GM13977 (cell line): ENCODE measurements at regions not wholly inside any gene's neighbourhood (a gene's known extent, or its start where the extent isn't known, plus 50 kb on each side); places are given as distances from the start of the nearest gene placed in this dataset.

Experiments
- DNase-seq: peaks from one replicate; pipeline ENCODE4 v3.0.0; 2012; ENCODE audit warnings: low spot score
- in situ Hi-C: fragments of 300-500 bp; cut with MboI; formaldehyde crosslinking; loops from one replicate; pipeline ENCODE4 v1.12.0; 2022; ENCODE audit warnings: low sequenced_read_pairs, low pct_unique_long_range_greater_than_20kb, mixed read lengths, inconsistent platforms; ENCODE audit not compliant: unreplicated experiment
- TF ChIP-seq, protein P1 (sequence below): IDR thresholded peaks from 2 replicates; pipeline ENCODE4 v1.5.1; 2012; ENCODE audit warnings: mild to moderate bottlenecking, control low read depth; ENCODE audit not compliant: insufficient read depth; ENCODE audit errors: extremely low read depth, missing control alignments

DNA sequence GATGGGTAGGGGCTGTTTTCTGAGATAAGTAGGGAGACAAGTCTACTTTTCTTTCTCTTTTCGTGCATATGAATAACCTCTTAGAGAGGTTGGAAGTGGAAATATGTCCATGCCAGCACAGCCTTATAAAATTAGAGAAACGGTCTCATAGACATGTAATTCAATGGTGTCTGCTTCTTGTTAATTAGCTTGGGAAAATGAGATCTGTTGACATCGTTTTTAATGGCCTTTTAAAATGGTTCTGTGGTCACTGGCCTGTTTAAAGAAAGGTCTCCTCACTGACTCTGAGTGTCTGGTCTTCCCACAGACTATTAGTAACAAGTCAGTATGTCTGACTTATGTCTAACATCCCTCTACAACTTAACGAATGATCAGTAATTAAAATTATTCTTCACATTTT lies 487.1 kb downstream of the SLITRK6 start:
- in situ Hi-C loops = no loop called here
- TF ChIP-seq, protein P1, sequence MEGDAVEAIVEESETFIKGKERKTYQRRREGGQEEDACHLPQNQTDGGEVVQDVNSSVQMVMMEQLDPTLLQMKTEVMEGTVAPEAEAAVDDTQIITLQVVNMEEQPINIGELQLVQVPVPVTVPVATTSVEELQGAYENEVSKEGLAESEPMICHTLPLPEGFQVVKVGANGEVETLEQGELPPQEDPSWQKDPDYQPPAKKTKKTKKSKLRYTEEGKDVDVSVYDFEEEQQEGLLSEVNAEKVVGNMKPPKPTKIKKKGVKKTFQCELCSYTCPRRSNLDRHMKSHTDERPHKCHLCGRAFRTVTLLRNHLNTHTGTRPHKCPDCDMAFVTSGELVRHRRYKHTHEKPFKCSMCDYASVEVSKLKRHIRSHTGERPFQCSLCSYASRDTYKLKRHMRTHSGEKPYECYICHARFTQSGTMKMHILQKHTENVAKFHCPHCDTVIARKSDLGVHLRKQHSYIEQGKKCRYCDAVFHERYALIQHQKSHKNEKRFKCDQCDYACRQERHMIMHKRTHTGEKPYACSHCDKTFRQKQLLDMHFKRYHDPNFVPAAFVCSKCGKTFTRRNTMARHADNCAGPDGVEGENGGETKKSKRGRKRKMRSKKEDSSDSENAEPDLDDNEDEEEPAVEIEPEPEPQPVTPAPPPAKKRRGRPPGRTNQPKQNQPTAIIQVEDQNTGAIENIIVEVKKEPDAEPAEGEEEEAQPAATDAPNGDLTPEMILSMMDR = no peak
- DNase-seq = no peak

DNA sequence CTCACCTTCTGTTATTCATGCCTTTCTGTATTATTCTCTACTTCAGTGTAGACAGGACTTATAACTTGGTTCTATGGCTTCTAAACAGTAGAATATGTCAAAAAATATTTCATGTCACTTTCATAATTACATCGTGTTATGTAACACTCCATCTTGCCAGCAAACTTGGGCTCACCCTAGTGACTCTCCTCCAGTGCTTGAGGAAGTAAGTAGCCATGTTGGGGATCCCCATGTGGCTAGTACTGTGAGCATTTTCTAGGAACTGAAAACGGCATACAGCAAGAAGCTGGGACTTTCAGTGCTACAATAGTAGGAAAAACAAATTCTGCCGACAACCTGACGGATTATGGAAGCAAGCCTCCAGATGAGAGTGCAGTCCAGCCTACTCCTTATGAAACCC lies 495.6 kb downstream of the SLITRK6 start:
- TF ChIP-seq, protein P1 = no peak
- no peak for DNase-seq
- in situ Hi-C loops = no loop called here

DNA sequence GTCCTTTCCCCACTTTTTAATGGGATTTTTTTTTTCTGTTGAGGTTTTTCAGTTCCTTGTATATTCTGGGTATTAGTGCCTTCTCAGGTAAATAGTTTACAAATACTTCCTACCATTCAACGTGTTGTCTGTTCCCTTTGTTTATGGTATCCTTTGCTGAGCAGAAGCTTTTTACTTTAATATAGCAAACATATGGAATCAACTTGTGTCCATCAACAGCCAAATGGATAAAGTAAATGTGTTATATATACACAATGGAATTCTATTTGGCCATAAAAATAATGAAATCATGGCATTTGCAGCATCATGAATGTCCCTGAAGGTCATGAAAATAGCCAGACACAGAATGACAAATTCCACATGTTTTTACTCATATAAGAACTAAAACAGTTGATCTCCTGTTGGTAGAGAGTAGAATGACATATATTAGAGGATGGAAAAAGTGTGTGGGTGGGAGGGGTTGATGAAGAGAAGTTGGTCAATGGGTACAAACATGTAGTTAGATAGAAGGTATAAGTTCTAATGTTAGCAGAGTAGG lies 500.8 kb downstream of the SLITRK6 start:
- TF ChIP-seq, protein P1 = no peak

DNA sequence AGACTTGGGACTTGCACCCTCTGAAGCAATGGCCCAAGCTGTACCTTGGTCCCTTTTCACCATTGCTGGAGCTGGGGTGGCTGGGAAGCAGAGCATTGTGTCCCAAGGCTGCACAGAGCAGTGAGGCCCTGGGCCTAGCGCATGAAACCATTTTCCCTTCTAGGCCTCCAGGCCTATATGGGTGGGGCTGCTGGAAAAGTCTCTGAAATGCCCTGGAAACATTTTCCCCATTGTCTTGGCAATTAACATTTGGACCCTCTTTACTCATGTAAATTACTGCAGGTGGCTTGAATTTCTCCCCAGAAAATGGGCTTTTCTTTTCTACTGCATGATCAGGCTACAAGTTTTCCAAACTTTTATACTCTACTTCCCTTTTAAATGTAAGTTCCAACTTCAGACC lies 510.5 kb downstream of the SLITRK6 start:
- TF ChIP-seq, protein P1 = no peak
- in situ Hi-C loops = no loop called here
- no peak for DNase-seq

More for the DNA sequence above, 500.8 kb downstream of the SLITRK6 start:
- in situ Hi-C loops = no loop called here
- DNase-seq = no peak

DNA sequence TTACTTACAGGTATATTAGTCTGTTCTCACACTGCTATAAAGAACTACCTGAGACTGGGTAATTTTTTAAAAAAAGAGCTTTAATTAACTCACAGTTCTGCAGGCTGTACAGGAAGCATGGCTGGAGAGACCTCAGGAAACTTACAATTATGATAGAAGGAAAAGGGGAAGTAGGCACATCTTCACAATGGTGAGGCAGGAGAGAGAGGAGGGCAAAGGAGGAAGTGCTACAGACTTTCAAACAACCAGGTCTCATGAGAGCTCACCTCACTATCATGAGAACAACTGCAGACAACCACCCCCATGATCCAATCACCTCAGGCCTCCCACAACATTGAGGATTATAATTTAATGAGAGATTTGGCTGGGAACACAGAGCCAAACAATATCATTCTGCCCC lies 511.7 kb downstream of the SLITRK6 start:
- in situ Hi-C loops = no loop called here
- no peak for DNase-seq
- TF ChIP-seq, protein P1 = no peak

DNA sequence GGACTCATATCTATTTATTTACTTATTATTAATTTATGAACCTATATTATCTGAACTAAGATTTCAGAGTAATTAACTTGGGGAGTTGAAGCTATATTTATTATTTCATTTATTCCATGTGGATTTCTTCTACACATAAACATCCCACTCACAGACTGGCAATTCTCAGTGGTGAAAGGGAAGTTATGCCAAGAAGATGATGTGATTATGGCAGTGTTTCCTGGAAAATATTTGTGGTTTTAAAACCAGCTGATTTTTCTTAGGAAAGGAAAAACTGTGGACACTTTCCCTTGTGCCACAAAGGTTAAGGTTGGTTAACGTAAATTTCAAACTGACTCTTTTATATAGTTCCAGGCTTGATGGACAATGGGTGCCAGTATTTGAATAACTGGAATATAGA lies 513.1 kb downstream of the SLITRK6 start:
- in situ Hi-C loops = no loop called here
- TF ChIP-seq, protein P1 = no peak
- no peak for DNase-seq

DNA sequence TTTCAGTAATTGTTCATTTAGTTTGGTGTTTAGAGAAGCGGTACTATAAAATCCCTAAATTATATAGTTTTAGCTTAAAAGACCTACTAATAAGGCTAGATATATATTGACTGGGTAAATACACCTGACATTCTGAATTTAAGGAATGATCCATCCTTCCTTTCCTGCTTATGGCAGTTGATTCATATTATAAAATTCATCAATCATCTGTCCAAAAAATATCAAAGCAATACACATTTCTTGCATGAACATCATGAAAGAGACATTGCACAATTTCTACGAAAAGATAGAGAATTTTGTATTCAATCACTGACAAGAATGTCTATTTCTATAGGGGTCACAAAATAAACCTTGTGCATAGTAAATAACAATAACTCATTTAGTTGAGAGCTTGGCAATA lies 514.9 kb downstream of the SLITRK6 start:
- in situ Hi-C loops = no loop called here

More for the DNA sequence above, 514.9 kb downstream of the SLITRK6 start:
- TF ChIP-seq, protein P1 = no peak
- no peak for DNase-seq
